ENCODE measurements at regions not wholly inside any gene's neighbourhood (a gene's known extent, or its start where the extent isn't known, plus 50 kb on each side); places are given as distances from the start of the nearest gene placed in this dataset.

GRCh38 chr5:10118150-10118549 is 131.5 kb downstream of the ATPSCKMT start:
- DNase-seq (no peak), ATAC-seq (ENCODE audit: low read depth) (no peak)
- Histone ChIP-seq H2BK15ac (ENCODE audit: low read depth, low read length) (no peak overlapping the region), H3K9me1 (ENCODE audit: insufficient read depth, low read length) (no peaks in the 10 kb centered on the region), H3K14ac (replicated peaks; ENCODE audit: low read depth, low read length) (no peak overlapping the region), H2AK5ac (ENCODE audit: low read depth, low read length) (no peak overlapping the region), H3K56ac (ENCODE audit: extremely low read depth, insufficient read depth, low read length) (no peak overlapping the region), H4K91ac (ENCODE audit: insufficient read depth, low read depth, low read length) (no peak overlapping the region), H4K8ac (ENCODE audit: low read depth in 2 of 2, low read length in 2 of 2) (no peak overlapping the region), H3K27ac (ENCODE audit: insufficient read depth, low read length) (no peak overlapping the region), H4K5ac (ENCODE audit: low read depth, low read length) (no peak overlapping the region), H2BK5ac (ENCODE audit: low read depth, low read length, poor library complexity, severe bottlenecking) (no peak overlapping the region), H3K4me2 (ENCODE audit: low read depth, low read length) (no peak overlapping the region), H3K9ac (ENCODE audit: low read depth, low read length) (no peak overlapping the region), H4K20me1 (ENCODE audit: insufficient read depth, low read length) (no peaks in the 10 kb centered on the region), H3K4me3 (ENCODE audit: insufficient read depth, low read depth, low read length) (no peak overlapping the region), H2BK120ac (ENCODE audit: low read depth, low read length) (no peak overlapping the region), H3K36me3 (ENCODE audit: control insufficient read depth, insufficient read depth, low read length) (no peaks in the 10 kb centered on the region), H2AK9ac (replicated peaks; ENCODE audit: low read depth, low read length, poor library complexity) (no peak overlapping the region), H3K79me1 (ENCODE audit: low read depth in 1 of 2, low read length in 2 of 2) (no peaks in the 10 kb centered on the region), H3K27me3 (ENCODE audit: control insufficient read depth, insufficient read depth, low read length) (no peaks in the 10 kb centered on the region), H3K18ac (ENCODE audit: low read depth, low read length) (no peak overlapping the region), H3K23ac (ENCODE audit: low read depth, low read length) (no peak overlapping the region), H3K9me3 (ENCODE audit: control insufficient read depth, insufficient read depth, low read length) (peaks cover 3% of the 10 kb centered on the region; the same call in 1 of the 2 replicates), H2AFZ (replicated peaks; ENCODE audit: low read length, poor library complexity) (no peak overlapping the region), H3K4ac (ENCODE audit: low read depth, low read length) (no peak overlapping the region), H3K4me1 (ENCODE audit: control insufficient read depth, insufficient read depth, low read length) (no peaks in the 10 kb centered on the region), H2BK20ac (ENCODE audit: low read depth, low read length) (no peak overlapping the region)
- TF ChIP-seq RFX5 (IDR thresholded peaks at IDR 0.05; ENCODE audit: low read depth, low read length) = no peak
- TF ChIP-seq, protein P1, sequence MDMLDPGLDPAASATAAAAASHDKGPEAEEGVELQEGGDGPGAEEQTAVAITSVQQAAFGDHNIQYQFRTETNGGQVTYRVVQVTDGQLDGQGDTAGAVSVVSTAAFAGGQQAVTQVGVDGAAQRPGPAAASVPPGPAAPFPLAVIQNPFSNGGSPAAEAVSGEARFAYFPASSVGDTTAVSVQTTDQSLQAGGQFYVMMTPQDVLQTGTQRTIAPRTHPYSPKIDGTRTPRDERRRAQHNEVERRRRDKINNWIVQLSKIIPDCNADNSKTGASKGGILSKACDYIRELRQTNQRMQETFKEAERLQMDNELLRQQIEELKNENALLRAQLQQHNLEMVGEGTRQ (IDR thresholded peaks at IDR 0.05; ENCODE audit: low read depth, low read length) = no peak
- no peak for TF ChIP-seq CEBPB (IDR thresholded peaks at IDR 0.05; ENCODE audit: low read depth, low read length)
- no peak for TF ChIP-seq FOS (IDR thresholded peaks at IDR 0.05; ENCODE audit: low read depth, low read length)
- POLR2A ChIA-PET (ENCODE audit: unreplicated experiment) = no interaction called here
- in situ Hi-C loops (cut with MboI; ENCODE audit: low sequenced_read_pairs) = no loop called here
- CTCF ChIA-PET = no interaction called here
- BruUV-seq (replicated peaks) = no TSS peak
- dilution Hi-C loops (cut with HindIII; ENCODE audit: low sequenced_read_pairs, unreplicated experiment) = no loop called here
- intact Hi-C loops (cut with micrococcal nuclease) = no loop called here

Measured in IMR-90 (cell line).